HG03469 (cell line): ENCODE measurements at regions not wholly inside any gene's neighbourhood (a gene's known extent, or its start where the extent isn't known, plus 50 kb on each side); places are given as distances from the start of the nearest gene placed in this dataset.
"Not testable (repeated sequence)": the region's sequence is repeated elsewhere in the genome, so short reads cannot be mapped to it uniquely, and the experiment has no call there.

Experiments used
- ATAC-seq: cut with Tn5 transposase; IDR thresholded peaks from one replicate; pipeline ENCODE4 v1.9.1; 2021; ENCODE audit warnings: mild to moderate bottlenecking, moderate library complexity, moderate number of reproducible peaks; ENCODE audit not compliant: unreplicated experiment

- ATAC-seq, result no peak
These were observed 139.4 kb upstream of the SERTAD2 start for GRCh38 chr2:64792995-64793639.

- peak; percentile 58 for ATAC-seq
These were observed 140.0 kb upstream of the SERTAD2 start for GRCh38 chr2:64793701-64794100.

GRCh38 chr2:64794426-64794995 lies 140.8 kb upstream of the SERTAD2 start:
- no peak for ATAC-seq

- ATAC-seq, result no peak
These were observed 141.4 kb upstream of the SERTAD2 start for GRCh38 chr2:64795024-64795592.

GRCh38 chr2:64796926-64797325 lies 143.2 kb upstream of the SERTAD2 start:
- ATAC-seq, result no peak

GRCh38 chr2:64797881-64798575 lies 144.3 kb upstream of the SERTAD2 start:
- no peak for ATAC-seq

- ATAC-seq, result no peak
These were observed 146.0 kb upstream of the SERTAD2 start for GRCh38 chr2:64799592-64800252.

GRCh38 chr2:64803776-64804175 lies 150.1 kb upstream of the SERTAD2 start:
- ATAC-seq, result no peak

- no peak for ATAC-seq
These were observed 150.9 kb upstream of the SERTAD2 start for GRCh38 chr2:64804651-64805050.

GRCh38 chr2:64807417-64807816 lies 153.7 kb upstream of the SERTAD2 start:
- ATAC-seq, result peak; percentile 59

- ATAC-seq, result no peak
These were observed 154.4 kb upstream of the SERTAD2 start for GRCh38 chr2:64808092-64808491.

GRCh38 chr2:64808754-64809153 lies 155.0 kb upstream of the SERTAD2 start:
- no peak for ATAC-seq

- no peak for ATAC-seq
These were observed 155.5 kb upstream of the SERTAD2 start for GRCh38 chr2:64809216-64809615.

GRCh38 chr2:64812285-64812684 lies 158.6 kb upstream of the SERTAD2 start:
- ATAC-seq, result no peak

- ATAC-seq, result no peak
These were observed 160.3 kb upstream of the SERTAD2 start for GRCh38 chr2:64814007-64814406.

- not testable (repeated sequence) for ATAC-seq
These were observed 162.8 kb upstream of the SERTAD2 start for GRCh38 chr2:64816526-64816925.

GRCh38 chr2:64817453-64817852 lies 163.7 kb upstream of the SERTAD2 start:
- no peak for ATAC-seq

GRCh38 chr2:64818664-64819060 lies 164.9 kb upstream of the SERTAD2 start:
- ATAC-seq, result no peak

GRCh38 chr2:64819361-64819760 lies 165.6 kb upstream of the SERTAD2 start:
- ATAC-seq, result no peak

GRCh38 chr2:64819774-64820688 lies 166.3 kb upstream of the SERTAD2 start:
- ATAC-seq, result peak; percentile 70
